RWPE1 (cell line): ENCODE measurements at regions not wholly inside any gene's neighbourhood (a gene's known extent, or its start where the extent isn't known, plus 50 kb on each side); places are given as distances from the start of the nearest gene placed in this dataset.

Experiments
- CTCF ChIA-PET: fragments of 350-600 bp; sonication (Branson Sonifier 250); formaldehyde crosslinking; extraction: SDS; loops from one replicate; lab custom pipeline; 2021; lab: Yijun Ruan, JAX
- POLR2A ChIA-PET: fragments of 400-600 bp; formaldehyde crosslinking; extraction: SDS; loops from one replicate; lab custom pipeline; 2020; ENCODE audit warnings: antibody characterized with exemption; ENCODE audit not compliant: low non-redundant PET; lab: Yijun Ruan, JAX
- DNase-seq: peaks from one replicate; pipeline ENCODE4 v3.0.0; 2012; ENCODE audit warnings: low spot score
- H3K27ac ChIP-seq: fragments of 450-650 bp; 2 replicates; pipeline ENCODE4 v1.5.1; 2017
- CTCF ChIP-seq: fragments of 450-650 bp; conservative IDR thresholded peaks from 2 replicates; pipeline ENCODE4 v1.5.1; 2017; ENCODE audit warnings: low read depth, mild to moderate bottlenecking

DNA sequence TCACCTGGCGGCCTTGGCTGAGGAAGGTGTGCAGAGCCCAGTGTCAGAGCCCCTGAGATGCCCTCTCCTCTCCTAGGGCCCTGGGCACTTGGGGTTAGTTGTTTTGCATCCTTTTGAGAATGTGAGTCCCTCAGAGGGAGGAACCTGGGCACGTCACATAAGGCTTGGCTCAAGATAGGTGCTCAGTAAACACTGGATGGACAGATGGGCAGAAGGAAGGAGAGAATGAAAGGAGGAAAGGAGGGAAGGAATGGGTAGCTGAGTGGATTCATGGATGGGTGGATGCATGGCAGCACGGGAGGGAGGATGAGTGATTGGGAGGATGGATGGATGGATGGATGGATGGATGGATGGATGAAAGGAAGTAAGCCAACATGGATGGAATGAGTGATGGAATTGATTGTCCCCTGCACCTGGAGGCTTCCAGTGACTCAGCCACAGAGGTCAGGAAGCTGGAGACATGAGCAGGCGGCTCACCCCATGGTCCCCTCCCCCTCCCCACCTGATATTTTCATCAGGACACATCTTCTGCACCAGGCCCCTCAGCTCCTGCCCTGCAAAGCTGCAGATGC is 62.2 kb downstream of the IGLL1 start:
- no peak overlapping the region for H3K27ac ChIP-seq
- DNase-seq: no peak
- TF ChIP-seq CTCF: no peak
- POLR2A ChIA-PET: no interaction called here
- CTCF ChIA-PET: no interaction called here

DNA sequence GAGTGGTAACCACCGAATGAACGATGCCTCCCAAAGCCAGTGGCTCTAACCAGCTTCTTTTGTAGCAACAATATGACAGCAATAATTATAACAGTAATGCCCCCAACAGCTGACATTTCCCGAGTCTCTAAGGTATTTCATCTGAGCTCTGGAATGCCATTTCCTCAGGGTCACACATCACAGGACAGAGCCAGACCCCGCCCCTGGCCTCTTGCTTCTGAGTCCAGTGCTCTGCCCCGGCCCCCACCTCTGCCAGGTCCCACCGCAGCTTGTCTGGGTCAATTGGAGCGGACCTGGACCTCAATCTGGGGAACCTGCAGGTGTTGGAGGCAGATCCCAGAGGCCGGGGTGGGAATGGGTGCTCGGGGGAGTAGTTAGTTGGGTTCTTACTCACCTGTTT is 63.8 kb downstream of the IGLL1 start:
- TF ChIP-seq CTCF: no peak
- no peak overlapping the region for H3K27ac ChIP-seq
- ChIA-PET CTCF (no interaction called here), POLR2A (no interaction called here)
- DNase-seq: no peak

DNA sequence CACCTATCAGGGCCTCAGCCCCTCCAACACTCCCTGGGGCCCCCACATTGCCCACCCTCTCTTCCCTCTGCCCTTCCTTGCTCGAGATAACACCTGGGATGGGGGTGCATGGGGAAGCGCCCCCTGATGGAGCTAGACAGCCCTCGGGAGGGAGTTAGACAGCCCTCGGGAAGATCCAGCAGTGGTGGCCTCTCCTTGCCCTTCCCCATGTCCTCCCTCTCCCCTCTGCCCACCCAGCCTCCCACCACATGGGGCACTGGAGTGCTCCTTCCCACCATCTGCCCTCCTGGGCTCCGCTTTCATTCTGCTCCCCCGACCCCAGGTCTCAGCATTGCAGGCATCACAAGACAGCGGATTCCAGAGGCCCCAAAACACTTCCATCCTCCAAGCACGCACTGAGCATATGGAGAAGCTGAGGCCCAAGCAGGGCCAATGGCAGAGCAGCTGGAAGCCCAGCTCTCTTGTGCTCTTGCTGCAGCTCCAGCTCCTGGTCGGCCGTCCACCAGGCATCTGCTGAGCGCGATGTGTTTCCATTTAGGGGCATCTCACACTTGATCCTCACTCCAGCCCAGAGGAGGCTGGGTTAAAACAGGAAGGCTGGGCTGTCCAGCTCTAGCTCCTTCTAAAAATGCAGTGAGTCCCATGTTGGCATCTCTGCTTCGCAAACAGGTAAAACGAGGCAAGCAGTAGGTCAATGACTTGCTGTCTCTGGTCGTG is 65.6 kb downstream of the IGLL1 start:
- TF ChIP-seq CTCF: no peak
- H3K27ac ChIP-seq: no peak overlapping the region
- ChIA-PET CTCF (interaction anchor here (0.6 kb wide), 2 partner anchors 34 to 128 kb away, joined by 3 to 5 read pairs; no protein-coding TSS in a partner anchor), POLR2A (no interaction called here)
- DNase-seq: no peak

GRCh38 chr22:23513705-23514104 is 66.4 kb downstream of the IGLL1 start:
- CTCF ChIA-PET: interaction anchor here (0.6 kb wide), 1 partner anchor 33 kb away, joined by 3 read pairs; no protein-coding TSS in a partner anchor
- no peak for TF ChIP-seq CTCF
- H3K27ac ChIP-seq: no peak overlapping the region
- no peak for DNase-seq
- POLR2A ChIA-PET: no interaction called here

DNA sequence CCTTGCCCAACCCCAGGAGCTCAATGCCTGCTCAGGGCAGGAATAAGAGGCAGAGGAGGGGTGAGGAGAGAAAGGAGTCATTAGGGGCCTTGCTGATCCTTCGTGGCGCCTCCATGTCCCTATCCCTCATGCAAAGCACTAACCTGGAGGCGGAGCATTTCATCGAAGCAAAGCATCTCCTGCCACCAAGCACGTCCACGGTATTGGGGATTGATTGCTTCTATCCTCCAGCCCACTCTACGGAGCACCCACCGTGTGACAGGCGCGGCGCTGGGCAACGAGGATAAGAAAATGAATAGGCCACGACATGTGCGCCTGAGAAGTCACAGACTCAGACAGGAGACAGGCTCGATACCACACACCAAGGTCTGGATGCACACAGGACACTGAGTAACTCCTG is 67.0 kb downstream of the IGLL1 start:
- no peak for DNase-seq
- TF ChIP-seq CTCF: no peak
- no peak overlapping the region for H3K27ac ChIP-seq
- ChIA-PET CTCF (no interaction called here), POLR2A (no interaction called here)

DNA sequence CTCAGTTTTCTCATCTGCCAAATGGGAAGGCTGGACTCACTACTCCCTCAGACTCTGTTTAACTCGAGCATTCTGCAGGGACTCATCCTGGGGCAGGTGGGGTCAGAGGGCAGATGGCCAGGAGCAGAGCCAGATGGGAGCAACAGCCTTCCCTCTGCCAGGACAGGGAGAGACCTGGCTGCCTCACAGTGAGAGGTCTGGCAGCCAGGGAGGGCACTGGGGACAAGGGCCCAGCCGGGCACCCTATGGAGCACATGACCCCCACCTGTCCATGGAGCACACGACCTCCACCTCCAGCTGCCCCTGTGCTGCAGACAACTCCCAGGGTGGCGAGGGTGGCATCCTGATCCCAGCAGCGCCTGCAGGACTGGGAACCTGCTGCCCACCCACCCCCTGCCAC is 67.4 kb downstream of the IGLL1 start:
- no peak for DNase-seq
- CTCF ChIA-PET: no interaction called here
- no peak for TF ChIP-seq CTCF
- no peak overlapping the region for H3K27ac ChIP-seq
- POLR2A ChIA-PET: no interaction called here
